ENCODE measurements at regions not wholly inside any gene's neighbourhood (a gene's known extent, or its start where the extent isn't known, plus 50 kb on each side); places are given as distances from the start of the nearest gene placed in this dataset.

GRCh38 chr5:133894143-133894542 is 74.3 kb downstream of the C5orf15 start:
- TF ChIP-seq EP300 (IDR thresholded peaks at IDR 0.05; ENCODE audit: low read depth) (no peak), CTCF (IDR thresholded peaks at IDR 0.05) (no peak), POLR2AphosphoS5 (IDR thresholded peaks at IDR 0.05) (no peak), POLR2A (IDR thresholded peaks at IDR 0.05) (no peak)
